IMR-90 (cell line): ENCODE measurements at regions not wholly inside any gene's neighbourhood (a gene's known extent, or its start where the extent isn't known, plus 50 kb on each side); places are given as distances from the start of the nearest gene placed in this dataset.

ENCODE experiments used
- ATAC-seq: fragments of 200-7000 bp; cut with Tn5 transposase; 2 replicates; pipeline ENCODE4 v1.9.1; 2020; ENCODE audit warnings: low read depth, mild to moderate bottlenecking, moderate library complexity
- BruUV-seq: library from RNA; stranded (reverse); fragments of 400-500 nt; replicated peaks from 2 replicates; lab custom pipeline; 2021; lab: Mats Ljungman, UMichigan
- CTCF ChIA-PET: fragments of 300-600 bp; formaldehyde crosslinking; extraction: SDS; loops from one replicate; lab custom pipeline; 2021; ENCODE audit warnings: antibody characterized with exemption; lab: Yijun Ruan, JAX
- POLR2A ChIA-PET: fragments of 300-600 bp; sonication (Branson Sonifier 250); formaldehyde crosslinking; loops from one replicate; lab custom pipeline; 2022; ENCODE audit warnings: antibody characterized with exemption; ENCODE audit not compliant: unreplicated experiment; lab: Charles Lee
- DNase-seq: peaks from one replicate; pipeline ENCODE4 v3.0.0; 2013
- H2AFZ ChIP-seq: replicated peaks from 2 replicates; pipeline ENCODE3; 2013; ENCODE audit warnings: low read length, mild to moderate bottlenecking; ENCODE audit not compliant: poor library complexity
- H2AK5ac ChIP-seq: 2 replicates; pipeline ENCODE4 v1.6.1; 2013; ENCODE audit warnings: low read depth, low read length, inconsistent platforms
- H2AK9ac ChIP-seq: replicated peaks from 2 replicates; pipeline ENCODE3; 2013; ENCODE audit warnings: mild to moderate bottlenecking, low read depth, low read length, moderate library complexity; ENCODE audit not compliant: poor library complexity
- H2BK120ac ChIP-seq: 2 replicates; pipeline ENCODE4 v1.6.1; 2013; ENCODE audit warnings: low read depth, low read length, inconsistent platforms
- H2BK15ac ChIP-seq: 3 replicates; pipeline ENCODE4 v1.6.1; 2013; ENCODE audit warnings: low read depth, low read length, inconsistent platforms
- H2BK20ac ChIP-seq: 2 replicates; pipeline ENCODE4 v1.6.1; 2013; ENCODE audit warnings: low read depth, mild to moderate bottlenecking, inconsistent platforms, low read length, moderate library complexity
- H2BK5ac ChIP-seq: 2 replicates; pipeline ENCODE4 v1.6.1; 2013; ENCODE audit warnings: mild to moderate bottlenecking, low read depth, low read length, inconsistent platforms; ENCODE audit not compliant: poor library complexity, severe bottlenecking
- H3K14ac ChIP-seq: replicated peaks from 2 replicates; pipeline ENCODE4 v1.6.1; 2013; ENCODE audit warnings: low read depth, low read length, inconsistent platforms
- H3K18ac ChIP-seq: 2 replicates; pipeline ENCODE4 v1.6.1; 2013; ENCODE audit warnings: low read depth, low read length, control low read depth
- H3K23ac ChIP-seq: 2 replicates; pipeline ENCODE4 v1.6.1; 2013; ENCODE audit warnings: low read depth, low read length, inconsistent platforms
- H3K27ac ChIP-seq: 2 replicates; pipeline ENCODE4 v1.5.1; 2013; ENCODE audit warnings: mild to moderate bottlenecking, control low read depth, low read length; ENCODE audit not compliant: insufficient read depth
- H3K27me3 ChIP-seq: 2 replicates; pipeline ENCODE4 v1.6.1; 2013; ENCODE audit warnings: low read length; ENCODE audit not compliant: control insufficient read depth, insufficient read depth
- H3K36me3 ChIP-seq: 2 replicates; pipeline ENCODE4 v1.6.1; 2013; ENCODE audit warnings: low read length, mixed read lengths; ENCODE audit not compliant: control insufficient read depth, insufficient read depth
- H3K4ac ChIP-seq: 2 replicates; pipeline ENCODE4 v1.6.1; 2013; ENCODE audit warnings: low read depth, low read length, inconsistent platforms
- H3K4me1 ChIP-seq: 2 replicates; pipeline ENCODE4 v1.6.1; 2013; ENCODE audit warnings: low read length, mixed read lengths; ENCODE audit not compliant: control insufficient read depth, insufficient read depth
- H3K4me2 ChIP-seq: 2 replicates; pipeline ENCODE4 v1.6.1; 2013; ENCODE audit warnings: low read depth, mild to moderate bottlenecking, control low read depth, low read length, moderate library complexity
- H3K4me3 ChIP-seq: 2 replicates; pipeline ENCODE4 v1.5.1; 2013; ENCODE audit warnings: low read depth, mild to moderate bottlenecking, control low read depth, low read length, moderate library complexity; ENCODE audit not compliant: insufficient read depth
- H3K56ac ChIP-seq: 2 replicates; pipeline ENCODE4 v1.6.1; 2013; ENCODE audit warnings: low read length, inconsistent platforms; ENCODE audit not compliant: insufficient read depth; ENCODE audit errors: extremely low read depth
- H3K79me1 ChIP-seq, 2 experiments: 2 replicates each; pipeline ENCODE4 v1.6.1; 2013; ENCODE audit warnings: low read length in 2 of 2, inconsistent platforms in 1 of 2, low read depth in 1 of 2
- H3K9ac ChIP-seq: 2 replicates; pipeline ENCODE4 v1.6.1; 2013; ENCODE audit warnings: low read depth, low read length, control low read depth
- H3K9me1 ChIP-seq: 2 replicates; pipeline ENCODE4 v1.6.1; 2013; ENCODE audit warnings: low read length, inconsistent platforms; ENCODE audit not compliant: insufficient read depth
- H3K9me3 ChIP-seq: 2 replicates; pipeline ENCODE4 v1.6.1; 2013; ENCODE audit warnings: low read length; ENCODE audit not compliant: control insufficient read depth, insufficient read depth
- H4K20me1 ChIP-seq: 2 replicates; pipeline ENCODE4 v1.6.1; 2013; ENCODE audit warnings: low read length, inconsistent platforms; ENCODE audit not compliant: insufficient read depth
- H4K5ac ChIP-seq: 2 replicates; pipeline ENCODE4 v1.6.1; 2013; ENCODE audit warnings: mild to moderate bottlenecking, low read depth, low read length, control low read depth
- H4K8ac ChIP-seq, 2 experiments: 2 replicates each; pipeline ENCODE4 v1.6.1; 2013; ENCODE audit warnings: low read depth in 2 of 2, low read length in 2 of 2, control low read depth in 1 of 2, inconsistent platforms in 1 of 2
- H4K91ac ChIP-seq: 2 replicates; pipeline ENCODE4 v1.6.1; 2013; ENCODE audit warnings: low read depth, low read length, inconsistent platforms; ENCODE audit not compliant: insufficient read depth
- BHLHE40 ChIP-seq: fragments of 150-350 bp; IDR thresholded peaks from 2 replicates; pipeline ENCODE4 v1.6.1; 2016; ENCODE audit warnings: mild to moderate bottlenecking, low read depth, low read length
- CEBPB ChIP-seq: IDR thresholded peaks from 2 replicates; pipeline ENCODE4 v1.6.1; 2012; ENCODE audit warnings: low read depth, low read length, improper control_type of control experiment
- CHD1 ChIP-seq: IDR thresholded peaks from 2 replicates; pipeline ENCODE4 v1.6.1; 2012; ENCODE audit warnings: low read depth, low read length, improper control_type of control experiment
- FOS ChIP-seq: fragments of 150-350 bp; IDR thresholded peaks from 2 replicates; pipeline ENCODE4 v1.6.1; 2016; ENCODE audit warnings: low read depth, low read length
- MAFK ChIP-seq: IDR thresholded peaks from 2 replicates; pipeline ENCODE4 v1.6.1; 2012; ENCODE audit warnings: low read depth, low read length, improper control_type of control experiment
- MAZ ChIP-seq: IDR thresholded peaks from 2 replicates; pipeline ENCODE4 v1.6.1; 2012; ENCODE audit warnings: low read depth, mild to moderate bottlenecking, low read length, improper control_type of control experiment, moderate library complexity, borderline replicate concordance
- MXI1 ChIP-seq: IDR thresholded peaks from 2 replicates; pipeline ENCODE4 v1.6.1; 2012; ENCODE audit warnings: low read depth, mild to moderate bottlenecking, low read length, moderate library complexity, borderline replicate concordance
- NFE2L2 ChIP-seq: fragments of 150-350 bp; IDR thresholded peaks from 2 replicates; pipeline ENCODE4 v1.6.1; 2016; ENCODE audit warnings: low read depth, mild to moderate bottlenecking, low read length
- POLR2A ChIP-seq: IDR thresholded peaks from 2 replicates; pipeline ENCODE4 v1.6.1; 2012; ENCODE audit warnings: mild to moderate bottlenecking, low read depth, low read length
- RAD21 ChIP-seq: IDR thresholded peaks from 2 replicates; pipeline ENCODE4 v1.6.1; 2012; ENCODE audit warnings: low read length, improper control_type of control experiment
- RCOR1 ChIP-seq: IDR thresholded peaks from 2 replicates; pipeline ENCODE4 v1.6.1; 2012; ENCODE audit warnings: mild to moderate bottlenecking, low read length, improper control_type of control experiment; ENCODE audit not compliant: insufficient replicate concordance
- RFX5 ChIP-seq: IDR thresholded peaks from 2 replicates; pipeline ENCODE4 v1.8.0; 2012; ENCODE audit warnings: low read depth, mild to moderate bottlenecking, low read length, moderate library complexity
- SMC3 ChIP-seq: fragments of 150-350 bp; IDR thresholded peaks from 2 replicates; pipeline ENCODE4 v1.6.1; 2016; ENCODE audit warnings: low read depth, mild to moderate bottlenecking, antibody characterized with exemption, low read length, moderate library complexity
- WGBS, 2 experiments: methylation state at CpG; one replicate each; pipeline versions ENCODE4 v1.1.5 to v1.1.7; 2013; ENCODE audit warnings: missing lambda C conversion rate in 2 of 2; ENCODE audit not compliant: insufficient read length in 1 of 2; ENCODE audit errors: extremely low coverage in 2 of 2; 5-methylcytosine and 5-hydroxymethylcytosine counted together
- dilution Hi-C: fragments of 300-500 bp; cut with HindIII; formaldehyde crosslinking; loops from one replicate; pipeline ENCODE4 v1.14.3; 2018; ENCODE audit warnings: low sequenced_read_pairs; ENCODE audit not compliant: unreplicated experiment
- in situ Hi-C: fragments of 300-500 bp; cut with MboI; formaldehyde crosslinking; loops from 3 replicates; pipeline ENCODE4 v1.14.3; 2019; ENCODE audit warnings: low sequenced_read_pairs, inconsistent platforms, mixed read lengths
- intact Hi-C: fragments of 100-400 bp; cut with micrococcal nuclease; formaldehyde crosslinking; loops from 2 replicates; pipeline ENCODE4 v1.10.0; 2022
- TF ChIP-seq, protein P1 (sequence below): conservative IDR thresholded peaks from 2 replicates; pipeline ENCODE4 v1.5.1; 2012; ENCODE audit warnings: mild to moderate bottlenecking, low read depth, low read length, improper control_type of control experiment
- TF ChIP-seq, protein P2 (sequence below): fragments of 150-350 bp; IDR thresholded peaks from 2 replicates; pipeline ENCODE4 v1.6.1; 2016; ENCODE audit warnings: low read depth, mild to moderate bottlenecking, low read length, moderate library complexity, borderline replicate concordance
- TF ChIP-seq, protein P3 (sequence below): fragments of 150-350 bp; IDR thresholded peaks from 2 replicates; pipeline ENCODE4 v1.6.1; 2017; ENCODE audit warnings: mild to moderate bottlenecking, antibody characterized with exemption, low read length, low read depth

DNA sequence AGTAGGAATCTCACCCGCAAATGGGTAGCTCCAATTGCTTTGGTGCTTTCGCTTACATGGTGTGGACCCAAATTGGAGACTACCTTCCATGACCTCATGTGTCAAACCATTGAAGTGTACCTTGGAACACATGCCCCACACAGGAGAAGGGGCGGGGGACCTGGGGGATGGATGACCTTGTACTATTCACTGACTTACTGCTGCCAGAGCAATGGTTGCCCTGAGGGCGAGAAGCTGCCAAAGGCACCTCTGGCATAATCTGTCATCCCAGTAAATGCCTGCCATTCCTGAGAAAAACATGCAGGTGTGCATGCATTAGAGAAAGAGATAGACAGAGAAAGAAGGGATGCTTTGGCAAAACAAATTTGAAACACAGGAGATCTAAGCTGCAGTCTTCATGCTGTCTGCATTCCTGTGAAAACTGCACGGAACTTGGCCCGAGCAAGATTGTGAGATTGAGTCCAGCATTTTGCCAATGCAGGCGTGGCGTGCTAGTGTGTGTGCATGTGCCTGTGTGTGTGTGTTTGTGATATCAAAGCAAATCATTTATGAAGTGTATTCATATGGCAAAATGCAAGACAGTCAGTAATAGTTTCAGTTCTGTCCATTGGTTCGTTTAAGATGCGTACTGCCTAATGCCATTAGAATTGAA is 219.5 kb upstream of the MDFIC2 start:
- no peak overlapping the region for H2AFZ ChIP-seq
- H3K79me1 ChIP-seq = no peaks in the 10 kb centered on the region
- H3K14ac ChIP-seq = no peak overlapping the region
- WGBS, 2 experiments = 96% methylated on average over 6 of the region's 10 CpGs; no CpG with 5 or more reads in 1 of the 2 experiments
- DNase-seq (no peak), ATAC-seq (no peak)
- BruUV-seq = no TSS peak
- H2BK20ac ChIP-seq = no peak overlapping the region
- peaks cover 27% of the 10 kb centered on the region for H3K27me3 ChIP-seq
- H3K18ac ChIP-seq = no peak overlapping the region
- no peak overlapping the region for H2BK120ac ChIP-seq
- dilution Hi-C loops = no loop called here
- H4K5ac ChIP-seq = no peak overlapping the region
- H3K27ac ChIP-seq = no peak overlapping the region
- no peak overlapping the region for H2AK9ac ChIP-seq
- intact Hi-C loops = loop anchor here (1.0 to 5.0 kb wide), 3 partner anchors 773 to 1120 kb away; partner anchors contain the start of gene FOXP1
- H3K9me3 ChIP-seq = no peaks in the 10 kb centered on the region
- H3K23ac ChIP-seq = no peak overlapping the region
- CTCF ChIA-PET = interaction anchor here (0.6 kb wide), 2 partner anchors 210 to 923 kb away, joined by 3 to 4 read pairs; no protein-coding TSS in a partner anchor
- no peak overlapping the region for H4K8ac ChIP-seq
- H3K56ac ChIP-seq = no peak overlapping the region
- H2AK5ac ChIP-seq = no peak overlapping the region; the same call in 1 of the 2 replicates
- H4K91ac ChIP-seq = no peak overlapping the region
- no peak overlapping the region for H2BK5ac ChIP-seq
- H3K36me3 ChIP-seq = no peaks in the 10 kb centered on the region
- H4K20me1 ChIP-seq = no peaks in the 10 kb centered on the region
- in situ Hi-C loops = no loop called here
- no peaks in the 10 kb centered on the region for H3K4me1 ChIP-seq
- no peak overlapping the region for H3K4ac ChIP-seq
- no peak overlapping the region for H3K9ac ChIP-seq
- H3K4me3 ChIP-seq = no peak overlapping the region
- POLR2A ChIA-PET = no interaction called here
- TF ChIP-seq MXI1 (no peak), SMC3 (no peak), RAD21 (no peak), POLR2A (no peak), BHLHE40 (no peak), FOS (no peak), MAZ (no peak), RCOR1 (no peak), CEBPB (no peak), CHD1 (no peak), NFE2L2 (no peak), MAFK (no peak), RFX5 (no peak)
- TF ChIP-seq, protein P1, sequence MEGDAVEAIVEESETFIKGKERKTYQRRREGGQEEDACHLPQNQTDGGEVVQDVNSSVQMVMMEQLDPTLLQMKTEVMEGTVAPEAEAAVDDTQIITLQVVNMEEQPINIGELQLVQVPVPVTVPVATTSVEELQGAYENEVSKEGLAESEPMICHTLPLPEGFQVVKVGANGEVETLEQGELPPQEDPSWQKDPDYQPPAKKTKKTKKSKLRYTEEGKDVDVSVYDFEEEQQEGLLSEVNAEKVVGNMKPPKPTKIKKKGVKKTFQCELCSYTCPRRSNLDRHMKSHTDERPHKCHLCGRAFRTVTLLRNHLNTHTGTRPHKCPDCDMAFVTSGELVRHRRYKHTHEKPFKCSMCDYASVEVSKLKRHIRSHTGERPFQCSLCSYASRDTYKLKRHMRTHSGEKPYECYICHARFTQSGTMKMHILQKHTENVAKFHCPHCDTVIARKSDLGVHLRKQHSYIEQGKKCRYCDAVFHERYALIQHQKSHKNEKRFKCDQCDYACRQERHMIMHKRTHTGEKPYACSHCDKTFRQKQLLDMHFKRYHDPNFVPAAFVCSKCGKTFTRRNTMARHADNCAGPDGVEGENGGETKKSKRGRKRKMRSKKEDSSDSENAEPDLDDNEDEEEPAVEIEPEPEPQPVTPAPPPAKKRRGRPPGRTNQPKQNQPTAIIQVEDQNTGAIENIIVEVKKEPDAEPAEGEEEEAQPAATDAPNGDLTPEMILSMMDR = no peak
- TF ChIP-seq, protein P2, sequence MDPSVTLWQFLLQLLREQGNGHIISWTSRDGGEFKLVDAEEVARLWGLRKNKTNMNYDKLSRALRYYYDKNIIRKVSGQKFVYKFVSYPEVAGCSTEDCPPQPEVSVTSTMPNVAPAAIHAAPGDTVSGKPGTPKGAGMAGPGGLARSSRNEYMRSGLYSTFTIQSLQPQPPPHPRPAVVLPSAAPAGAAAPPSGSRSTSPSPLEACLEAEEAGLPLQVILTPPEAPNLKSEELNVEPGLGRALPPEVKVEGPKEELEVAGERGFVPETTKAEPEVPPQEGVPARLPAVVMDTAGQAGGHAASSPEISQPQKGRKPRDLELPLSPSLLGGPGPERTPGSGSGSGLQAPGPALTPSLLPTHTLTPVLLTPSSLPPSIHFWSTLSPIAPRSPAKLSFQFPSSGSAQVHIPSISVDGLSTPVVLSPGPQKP = no peak
- TF ChIP-seq, protein P3, sequence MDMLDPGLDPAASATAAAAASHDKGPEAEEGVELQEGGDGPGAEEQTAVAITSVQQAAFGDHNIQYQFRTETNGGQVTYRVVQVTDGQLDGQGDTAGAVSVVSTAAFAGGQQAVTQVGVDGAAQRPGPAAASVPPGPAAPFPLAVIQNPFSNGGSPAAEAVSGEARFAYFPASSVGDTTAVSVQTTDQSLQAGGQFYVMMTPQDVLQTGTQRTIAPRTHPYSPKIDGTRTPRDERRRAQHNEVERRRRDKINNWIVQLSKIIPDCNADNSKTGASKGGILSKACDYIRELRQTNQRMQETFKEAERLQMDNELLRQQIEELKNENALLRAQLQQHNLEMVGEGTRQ = no peak
- no peak overlapping the region for H3K4me2 ChIP-seq
- no peaks in the 10 kb centered on the region for H3K9me1 ChIP-seq
- H2BK15ac ChIP-seq = no peak overlapping the region
